Hepatocyte (in vitro differentiated cells): ENCODE measurements at regions not wholly inside any gene's neighbourhood (a gene's known extent, or its start where the extent isn't known, plus 50 kb on each side); places are given as distances from the start of the nearest gene placed in this dataset.

Experiments
- EZH2phosphoT487 ChIP-seq: fragments of 200-600 bp; sonication (generic); IDR thresholded peaks from one replicate; pipeline ENCODE4 v1.6.1; 2018; ENCODE audit warnings: antibody characterized with exemption, mild to moderate bottlenecking, low read depth, moderate library complexity; ENCODE audit not compliant: unreplicated experiment, severe bottlenecking
- TF ChIP-seq, protein P1 (sequence below): fragments of 200-600 bp; sonication (generic); IDR thresholded peaks from 2 replicates; pipeline ENCODE4 v1.5.1; 2016; ENCODE audit warnings: antibody characterized with exemption, mild to moderate bottlenecking; ENCODE audit not compliant: poor library complexity

GRCh38 chr7:131068604-131069021, 259.1 kb upstream of the MKLN1 start:
- TF ChIP-seq, protein P1, sequence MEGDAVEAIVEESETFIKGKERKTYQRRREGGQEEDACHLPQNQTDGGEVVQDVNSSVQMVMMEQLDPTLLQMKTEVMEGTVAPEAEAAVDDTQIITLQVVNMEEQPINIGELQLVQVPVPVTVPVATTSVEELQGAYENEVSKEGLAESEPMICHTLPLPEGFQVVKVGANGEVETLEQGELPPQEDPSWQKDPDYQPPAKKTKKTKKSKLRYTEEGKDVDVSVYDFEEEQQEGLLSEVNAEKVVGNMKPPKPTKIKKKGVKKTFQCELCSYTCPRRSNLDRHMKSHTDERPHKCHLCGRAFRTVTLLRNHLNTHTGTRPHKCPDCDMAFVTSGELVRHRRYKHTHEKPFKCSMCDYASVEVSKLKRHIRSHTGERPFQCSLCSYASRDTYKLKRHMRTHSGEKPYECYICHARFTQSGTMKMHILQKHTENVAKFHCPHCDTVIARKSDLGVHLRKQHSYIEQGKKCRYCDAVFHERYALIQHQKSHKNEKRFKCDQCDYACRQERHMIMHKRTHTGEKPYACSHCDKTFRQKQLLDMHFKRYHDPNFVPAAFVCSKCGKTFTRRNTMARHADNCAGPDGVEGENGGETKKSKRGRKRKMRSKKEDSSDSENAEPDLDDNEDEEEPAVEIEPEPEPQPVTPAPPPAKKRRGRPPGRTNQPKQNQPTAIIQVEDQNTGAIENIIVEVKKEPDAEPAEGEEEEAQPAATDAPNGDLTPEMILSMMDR, result peak; percentile 19
- TF ChIP-seq EZH2phosphoT487, result no peak
